ENCODE measurements at regions not wholly inside any gene's neighbourhood (a gene's known extent, or its start where the extent isn't known, plus 50 kb on each side); places are given as distances from the start of the nearest gene placed in this dataset.

DNA sequence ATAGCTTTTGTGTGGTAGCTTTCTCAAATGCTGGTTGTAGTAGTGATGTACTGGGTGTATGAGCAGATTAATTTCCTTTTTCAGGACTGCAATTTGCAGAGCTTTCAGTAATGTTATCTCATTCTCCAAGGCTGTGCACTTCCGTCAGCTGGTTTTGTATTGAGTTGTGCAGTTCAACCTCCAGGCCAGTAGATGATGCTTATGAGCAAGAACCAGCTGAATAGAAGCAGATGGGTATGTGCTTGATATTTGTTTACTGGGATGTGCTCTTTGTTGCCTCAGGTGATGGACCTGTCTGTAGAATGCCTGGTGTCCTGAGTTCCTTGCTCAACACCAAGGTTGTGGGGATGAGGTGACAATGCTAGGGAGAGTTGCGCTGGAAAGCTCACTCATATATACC lies 462.8 kb downstream of the PCDH18 start:
- no peak for DNase-seq (ENCODE audit: extremely low spot score in 2 of 2)
- Histone ChIP-seq H3K27me3 (no peaks in the 10 kb centered on the region), H3K4me3 (no peak overlapping the region), H3K27ac (no peak overlapping the region), H3K9me3 (no peaks in the 10 kb centered on the region), H3K4me1 (no peaks in the 10 kb centered on the region), H3K36me3 (no peaks in the 10 kb centered on the region)
- no peak for TF ChIP-seq POLR2A (IDR thresholded peaks at IDR 0.05)
- TF ChIP-seq, protein P1, sequence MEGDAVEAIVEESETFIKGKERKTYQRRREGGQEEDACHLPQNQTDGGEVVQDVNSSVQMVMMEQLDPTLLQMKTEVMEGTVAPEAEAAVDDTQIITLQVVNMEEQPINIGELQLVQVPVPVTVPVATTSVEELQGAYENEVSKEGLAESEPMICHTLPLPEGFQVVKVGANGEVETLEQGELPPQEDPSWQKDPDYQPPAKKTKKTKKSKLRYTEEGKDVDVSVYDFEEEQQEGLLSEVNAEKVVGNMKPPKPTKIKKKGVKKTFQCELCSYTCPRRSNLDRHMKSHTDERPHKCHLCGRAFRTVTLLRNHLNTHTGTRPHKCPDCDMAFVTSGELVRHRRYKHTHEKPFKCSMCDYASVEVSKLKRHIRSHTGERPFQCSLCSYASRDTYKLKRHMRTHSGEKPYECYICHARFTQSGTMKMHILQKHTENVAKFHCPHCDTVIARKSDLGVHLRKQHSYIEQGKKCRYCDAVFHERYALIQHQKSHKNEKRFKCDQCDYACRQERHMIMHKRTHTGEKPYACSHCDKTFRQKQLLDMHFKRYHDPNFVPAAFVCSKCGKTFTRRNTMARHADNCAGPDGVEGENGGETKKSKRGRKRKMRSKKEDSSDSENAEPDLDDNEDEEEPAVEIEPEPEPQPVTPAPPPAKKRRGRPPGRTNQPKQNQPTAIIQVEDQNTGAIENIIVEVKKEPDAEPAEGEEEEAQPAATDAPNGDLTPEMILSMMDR (IDR thresholded peaks at IDR 0.05), result no peak
- TF ChIP-seq POLR2AphosphoS5 (IDR thresholded peaks at IDR 0.05; ENCODE audit: insufficient read depth in 1 of 2, low read depth in 1 of 2), result no peak
- intact Hi-C loops (cut with DNase I), result no loop called here

DNA sequence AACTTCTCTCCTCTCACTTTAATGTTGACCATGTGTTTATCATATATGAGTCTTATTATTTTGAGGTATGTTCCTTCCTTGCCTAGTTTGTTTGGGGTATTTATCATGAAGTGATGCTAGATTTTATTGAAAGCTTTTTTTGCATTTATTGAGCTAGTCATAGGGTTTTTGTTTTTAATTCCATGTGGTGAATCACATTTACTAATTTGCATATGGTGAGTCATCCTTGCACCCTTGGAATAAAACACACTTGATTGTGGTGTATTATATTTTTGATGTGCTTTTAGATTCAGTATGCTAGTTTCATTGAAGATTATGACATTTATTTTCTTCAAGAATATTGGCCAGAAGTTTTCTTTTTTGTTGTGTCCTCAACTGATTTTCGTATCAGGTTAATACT lies 464.6 kb downstream of the PCDH18 start:
- H3K9me3 ChIP-seq, result no peaks in the 10 kb centered on the region
- intact Hi-C loops (cut with DNase I), result no loop called here
- no peaks in the 10 kb centered on the region for H3K36me3 ChIP-seq
- H3K4me3 ChIP-seq, result no peak overlapping the region
- DNase-seq (ENCODE audit: extremely low spot score in 2 of 2), result no peak
- no peak overlapping the region for H3K27ac ChIP-seq
- no peaks in the 10 kb centered on the region for H3K4me1 ChIP-seq
- H3K27me3 ChIP-seq, result no peaks in the 10 kb centered on the region
- TF ChIP-seq POLR2AphosphoS5 (IDR thresholded peaks at IDR 0.05; ENCODE audit: insufficient read depth in 1 of 2, low read depth in 1 of 2) (no peak), POLR2A (IDR thresholded peaks at IDR 0.05) (no peak)
- TF ChIP-seq, protein P1 (IDR thresholded peaks at IDR 0.05), result no peak

GRCh38 chr4:137065311-137065710 lies 467.0 kb downstream of the PCDH18 start:
- Histone ChIP-seq H3K36me3 (no peaks in the 10 kb centered on the region), H3K27me3 (no peaks in the 10 kb centered on the region), H3K9me3 (no peaks in the 10 kb centered on the region), H3K27ac (no peak overlapping the region), H3K4me1 (no peaks in the 10 kb centered on the region), H3K4me3 (no peak overlapping the region)
- no peak for DNase-seq (ENCODE audit: extremely low spot score in 2 of 2)
- intact Hi-C loops (cut with DNase I), result no loop called here
- TF ChIP-seq POLR2AphosphoS5 (IDR thresholded peaks at IDR 0.05; ENCODE audit: insufficient read depth in 1 of 2, low read depth in 1 of 2), result no peak
- TF ChIP-seq, protein P1 (IDR thresholded peaks at IDR 0.05), result no peak
- TF ChIP-seq POLR2A (IDR thresholded peaks at IDR 0.05), result no peak

GRCh38 chr4:137063961-137064360 lies 468.3 kb downstream of the PCDH18 start:
- no peak overlapping the region for H3K4me3 ChIP-seq
- H3K27me3 ChIP-seq, result no peaks in the 10 kb centered on the region
- no peak for DNase-seq (ENCODE audit: extremely low spot score in 2 of 2)
- intact Hi-C loops (cut with DNase I), result no loop called here
- TF ChIP-seq, protein P1 (IDR thresholded peaks at IDR 0.05), result no peak
- no peak for TF ChIP-seq POLR2AphosphoS5 (IDR thresholded peaks at IDR 0.05; ENCODE audit: insufficient read depth in 1 of 2, low read depth in 1 of 2)
- no peak for TF ChIP-seq POLR2A (IDR thresholded peaks at IDR 0.05)
- no peaks in the 10 kb centered on the region for H3K36me3 ChIP-seq
- no peaks in the 10 kb centered on the region for H3K9me3 ChIP-seq
- H3K4me1 ChIP-seq, result no peaks in the 10 kb centered on the region
- no peak overlapping the region for H3K27ac ChIP-seq

GRCh38 chr4:137043184-137043583 lies 489.1 kb downstream of the PCDH18 start:
- Histone ChIP-seq H3K4me1 (no peaks in the 10 kb centered on the region), H3K4me3 (no peak overlapping the region), H3K9me3 (no peaks in the 10 kb centered on the region), H3K36me3 (no peaks in the 10 kb centered on the region), H3K27me3 (no peaks in the 10 kb centered on the region), H3K27ac (no peak overlapping the region)
- no peak for DNase-seq (ENCODE audit: extremely low spot score in 2 of 2)
- intact Hi-C loops (cut with DNase I), result no loop called here
- TF ChIP-seq POLR2A (IDR thresholded peaks at IDR 0.05) (no peak), POLR2AphosphoS5 (IDR thresholded peaks at IDR 0.05; ENCODE audit: insufficient read depth in 1 of 2, low read depth in 1 of 2) (no peak)
- TF ChIP-seq, protein P1 (IDR thresholded peaks at IDR 0.05), result no peak

All from vagina (tissue), 2 donors.